GM18498 (cell line): ENCODE measurements at regions not wholly inside any gene's neighbourhood (a gene's known extent, or its start where the extent isn't known, plus 50 kb on each side); places are given as distances from the start of the nearest gene placed in this dataset.

ENCODE experiments used
- ATAC-seq: cut with Tn5 transposase; IDR thresholded peaks from one replicate; pipeline ENCODE4 v1.9.1; 2021; ENCODE audit warnings: mild to moderate bottlenecking, moderate library complexity; ENCODE audit not compliant: unreplicated experiment

GRCh38 chr2:236862961-236863728 lies 222.5 kb upstream of the COPS8 start:
- peak; percentile 62 for ATAC-seq

GRCh38 chr2:236863729-236864126 lies 222.0 kb upstream of the COPS8 start:
- no peak for ATAC-seq

GRCh38 chr2:236865052-236865451 lies 220.6 kb upstream of the COPS8 start:
- ATAC-seq: no peak

GRCh38 chr2:236866542-236867340 lies 218.9 kb upstream of the COPS8 start:
- no peak for ATAC-seq

GRCh38 chr2:236867441-236868260 lies 218.0 kb upstream of the COPS8 start:
- no peak for ATAC-seq

GRCh38 chr2:236870370-236870769 lies 215.3 kb upstream of the COPS8 start:
- ATAC-seq: no peak

- no peak for ATAC-seq
Observed at GRCh38 chr2:236871500-236872001, 214.1 kb upstream of the COPS8 start.

- no peak for ATAC-seq
Observed at GRCh38 chr2:236872015-236872414, 213.7 kb upstream of the COPS8 start.

- no peak for ATAC-seq
Observed at GRCh38 chr2:236872981-236873380, 212.7 kb upstream of the COPS8 start.

- ATAC-seq: no peak
Observed at GRCh38 chr2:236873636-236874035, 212.1 kb upstream of the COPS8 start.

- no peak for ATAC-seq
Observed at GRCh38 chr2:236874866-236875481, 210.7 kb upstream of the COPS8 start.

- no peak for ATAC-seq
Observed at GRCh38 chr2:236875906-236876505, 209.7 kb upstream of the COPS8 start.

- ATAC-seq: no peak
Observed at GRCh38 chr2:236876642-236877041, 209.0 kb upstream of the COPS8 start.

GRCh38 chr2:236877972-236878371 lies 207.7 kb upstream of the COPS8 start:
- no peak for ATAC-seq

GRCh38 chr2:236879416-236879963 lies 206.2 kb upstream of the COPS8 start:
- no peak for ATAC-seq

- ATAC-seq: no peak
Observed at GRCh38 chr2:236882074-236882473, 203.6 kb upstream of the COPS8 start.

- no peak for ATAC-seq
Observed at GRCh38 chr2:236882930-236883329, 202.8 kb upstream of the COPS8 start.

GRCh38 chr2:236883819-236884218 lies 201.9 kb upstream of the COPS8 start:
- ATAC-seq: no peak

GRCh38 chr2:236884569-236885175 lies 201.0 kb upstream of the COPS8 start:
- ATAC-seq: no peak

GRCh38 chr2:236886456-236886855 lies 199.2 kb upstream of the COPS8 start:
- no peak for ATAC-seq
